GM23248 (cell line): ENCODE measurements at regions not wholly inside any gene's neighbourhood (a gene's known extent, or its start where the extent isn't known, plus 50 kb on each side); places are given as distances from the start of the nearest gene placed in this dataset.

Source experiments
- EZH2 ChIP-seq: fragments of 200-600 bp; sonication (generic); IDR thresholded peaks from 2 replicates; pipeline ENCODE4 v1.6.1; 2018; ENCODE audit warnings: antibody characterized with exemption, mild to moderate bottlenecking; ENCODE audit not compliant: insufficient read depth, poor library complexity, severe bottlenecking
- EZH2phosphoT487 ChIP-seq: fragments of 200-600 bp; sonication (generic); IDR thresholded peaks from 2 replicates; pipeline ENCODE4 v1.6.1; 2018; ENCODE audit warnings: antibody characterized with exemption, moderate library complexity, mild to moderate bottlenecking, low read depth; ENCODE audit not compliant: insufficient read depth

DNA sequence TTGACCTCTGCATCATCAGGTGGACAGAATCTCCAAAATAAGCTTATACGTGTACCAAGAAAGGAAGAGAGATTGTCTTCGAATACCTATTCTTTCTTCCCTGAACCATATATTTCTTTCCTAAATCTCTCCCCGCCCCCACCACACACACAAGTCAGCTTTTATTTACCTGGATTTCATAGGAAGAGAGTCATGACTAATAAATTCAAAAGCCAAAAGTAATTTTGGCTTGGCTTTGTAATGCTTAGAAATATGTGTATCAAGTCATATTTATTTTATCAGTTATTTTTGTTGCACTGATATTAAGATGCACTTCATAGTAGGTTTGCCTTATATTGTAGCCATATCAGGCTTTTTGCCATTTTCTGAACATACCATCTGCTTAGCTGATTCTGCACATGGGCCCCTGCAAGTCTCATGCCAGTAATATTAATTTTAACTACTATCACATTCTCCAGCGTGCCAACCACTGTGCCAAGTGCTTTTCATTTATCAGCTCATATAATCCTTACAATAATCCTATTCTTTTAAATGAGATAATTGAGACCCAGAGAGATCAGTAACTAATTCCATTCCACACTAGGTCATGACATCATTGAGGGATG, 1405.3 kb upstream of the NUDT12 start:
- TF ChIP-seq EZH2 (no peak), EZH2phosphoT487 (no peak)
